HG02840 (cell line): ENCODE measurements at regions not wholly inside any gene's neighbourhood (a gene's known extent, or its start where the extent isn't known, plus 50 kb on each side); places are given as distances from the start of the nearest gene placed in this dataset.
"Not testable (repeated sequence)": the region's sequence is repeated elsewhere in the genome, so short reads cannot be mapped to it uniquely, and the experiment has no call there.

ENCODE experiments used
- ATAC-seq: cut with Tn5 transposase; IDR thresholded peaks from one replicate; pipeline ENCODE4 v1.9.1; 2021; ENCODE audit warnings: mild to moderate bottlenecking, moderate library complexity, moderate number of reproducible peaks; ENCODE audit not compliant: unreplicated experiment, low FRiP score

DNA sequence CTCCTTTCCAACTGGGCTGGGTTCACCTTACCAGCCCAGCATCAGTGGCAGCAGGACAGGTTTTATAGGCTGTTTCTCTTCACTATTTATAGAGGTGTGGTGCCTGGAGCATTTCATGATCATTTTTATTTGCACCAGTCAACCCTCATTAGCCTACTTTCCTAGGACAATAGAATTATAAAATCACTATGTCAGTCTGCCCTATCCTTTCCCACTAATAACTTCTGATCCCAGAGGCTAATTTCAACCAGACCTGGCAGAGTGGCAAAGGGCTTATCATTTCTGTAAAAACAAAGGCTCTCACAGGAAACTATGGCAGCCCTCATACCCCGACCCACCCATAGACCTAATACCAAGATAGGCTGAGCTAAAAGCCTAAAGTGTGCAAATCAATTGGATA, 243.5 kb upstream of the TMEFF2 start:
- ATAC-seq = no peak

- no peak for ATAC-seq
Observed at GRCh38 chr2:192437653-192438052, 242.9 kb upstream of the TMEFF2 start.

DNA sequence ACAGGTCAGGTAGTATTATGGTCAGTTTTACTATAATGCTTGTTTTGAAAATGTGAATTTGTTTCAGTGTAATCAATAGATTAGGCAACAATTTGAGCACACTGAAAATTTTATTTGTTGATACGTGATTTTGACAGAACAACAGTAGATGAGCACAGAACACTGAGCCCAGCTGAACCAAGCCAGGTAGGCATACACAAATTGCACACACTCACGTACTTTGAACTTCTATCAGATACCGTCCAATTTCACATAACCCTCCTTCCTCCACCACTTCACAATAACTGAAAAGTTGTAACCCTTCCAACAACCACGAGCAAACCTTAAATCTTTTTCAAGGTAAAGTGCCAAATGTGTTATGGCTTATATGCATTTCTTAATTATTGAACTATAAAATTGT, 229.5 kb upstream of the TMEFF2 start:
- ATAC-seq = no peak

- ATAC-seq = no peak
Observed at GRCh38 chr2:192419786-192420185, 225.1 kb upstream of the TMEFF2 start.

GRCh38 chr2:192416060-192416459, 221.3 kb upstream of the TMEFF2 start:
- no peak for ATAC-seq

GRCh38 chr2:192414794-192415193, 220.1 kb upstream of the TMEFF2 start:
- no peak for ATAC-seq

DNA sequence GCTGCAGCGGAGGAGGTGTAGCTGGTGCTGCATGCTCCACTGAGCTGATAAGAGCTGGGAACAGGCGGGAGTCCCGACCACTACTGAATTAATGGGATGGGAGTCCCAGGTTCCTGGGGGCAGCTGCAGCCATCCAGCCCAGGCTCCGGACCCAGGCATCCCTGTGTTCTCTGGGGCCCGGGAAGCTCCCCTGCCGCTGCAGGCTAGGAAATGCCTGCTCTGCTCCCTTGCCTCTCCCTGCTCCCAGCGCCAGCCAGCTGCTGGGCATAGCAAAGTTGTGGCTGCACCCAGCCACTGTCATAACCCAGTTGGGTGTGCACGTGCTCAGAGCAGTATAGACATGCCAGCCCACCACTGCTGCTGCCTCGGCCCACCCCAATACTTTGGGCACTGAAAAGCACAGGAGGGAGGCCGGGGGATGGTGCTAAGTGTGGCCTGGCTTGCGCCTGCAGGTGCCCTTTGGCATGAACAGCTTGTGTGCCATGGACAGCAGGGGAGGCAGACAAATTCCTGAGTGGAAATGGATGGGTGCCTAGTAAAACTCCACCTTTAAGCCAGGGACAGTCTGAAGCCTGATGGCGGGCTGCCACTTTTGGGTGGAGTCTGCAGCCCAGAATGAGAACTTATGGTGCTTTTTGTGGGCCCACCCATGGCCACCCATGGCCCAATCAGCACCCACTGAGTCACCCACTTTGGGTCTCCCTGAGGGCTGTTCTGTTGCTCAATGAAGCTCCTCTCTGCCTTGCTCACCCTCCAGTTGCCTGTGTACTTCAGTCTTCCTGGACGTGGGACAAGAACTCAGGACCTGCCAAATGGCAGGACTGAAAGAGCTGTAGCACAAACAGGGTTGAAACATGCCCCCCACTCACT, 219.3 kb upstream of the TMEFF2 start:
- ATAC-seq = no peak

GRCh38 chr2:192412866-192413265, 218.1 kb upstream of the TMEFF2 start:
- not testable (repeated sequence) for ATAC-seq

DNA sequence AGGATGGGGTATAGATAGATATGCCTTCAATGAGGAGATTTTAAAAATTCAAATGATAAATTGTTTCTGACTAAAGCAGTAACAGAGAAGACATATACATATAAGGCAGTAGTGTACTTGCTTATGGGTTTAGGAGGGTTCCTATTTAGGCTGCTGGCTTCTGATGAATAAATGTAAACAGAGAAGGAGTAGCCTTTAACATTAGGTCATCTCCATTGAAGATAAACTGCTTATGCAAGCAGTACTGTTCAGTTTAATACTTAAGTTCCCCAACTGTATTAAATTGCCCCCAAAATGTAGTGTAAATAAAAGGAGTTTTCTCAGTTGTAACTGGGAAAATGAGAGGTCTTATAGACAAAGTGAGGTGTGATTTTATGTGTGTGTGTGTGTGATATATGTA, 217.7 kb upstream of the TMEFF2 start:
- ATAC-seq = no peak

- no peak for ATAC-seq
Observed at GRCh38 chr2:192411755-192412154, 217.0 kb upstream of the TMEFF2 start.

DNA sequence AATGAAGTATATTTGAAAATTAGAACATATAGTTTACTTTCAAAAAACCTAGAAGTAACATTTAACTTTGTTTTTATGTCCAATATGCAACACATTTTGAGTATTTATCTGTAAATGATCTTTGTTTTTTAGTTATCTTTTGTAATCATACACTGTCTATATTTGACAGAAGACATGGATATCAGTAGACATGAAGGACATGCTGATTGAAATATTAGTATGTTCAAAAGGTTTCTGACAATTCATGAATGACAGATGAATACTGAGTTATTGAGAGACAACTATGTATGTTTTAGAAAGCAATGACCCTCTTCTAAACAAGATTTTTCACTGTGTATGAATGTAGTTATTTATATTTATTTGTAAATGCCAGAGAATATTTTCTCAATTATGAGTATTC, 215.6 kb upstream of the TMEFF2 start:
- ATAC-seq = no peak

DNA sequence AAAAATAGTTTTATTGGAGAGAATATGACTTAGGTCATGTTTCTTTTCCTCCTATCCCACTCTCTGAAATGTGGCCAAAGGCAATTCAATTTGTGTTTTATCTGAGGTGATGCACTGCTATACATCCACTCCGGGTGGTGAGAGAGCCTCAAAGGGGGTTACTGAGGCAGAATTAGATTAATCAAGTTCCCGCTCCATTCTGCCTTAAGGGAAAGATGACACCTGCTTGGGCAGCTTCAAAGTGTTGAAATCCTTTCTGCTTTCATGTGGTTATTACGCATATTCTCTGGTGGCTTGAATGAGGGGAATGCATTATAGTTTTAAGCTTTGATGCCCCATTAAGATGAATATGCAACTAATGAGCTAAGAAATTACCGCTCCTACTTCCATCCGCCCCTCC, 213.0 kb upstream of the TMEFF2 start:
- no peak for ATAC-seq

GRCh38 chr2:192398236-192398635, 203.5 kb upstream of the TMEFF2 start:
- ATAC-seq = no peak

DNA sequence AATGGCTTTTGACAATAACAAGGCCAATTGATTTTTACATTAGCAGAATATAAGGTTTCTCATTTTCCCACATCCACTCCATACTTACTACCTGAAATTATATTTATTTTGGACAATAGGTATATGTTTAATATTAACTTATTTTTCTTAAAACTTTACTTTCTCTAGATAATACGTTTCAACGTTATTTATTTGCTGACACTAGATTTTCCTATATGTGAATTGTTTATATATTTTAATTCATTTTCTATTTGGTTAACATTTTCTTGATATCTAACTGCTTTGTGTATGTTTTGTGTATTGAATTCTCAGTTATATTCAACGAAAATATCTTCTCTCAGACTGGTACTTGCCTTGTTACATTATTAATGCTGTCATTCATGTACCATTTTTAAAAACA, 199.9 kb upstream of the TMEFF2 start:
- ATAC-seq = no peak

GRCh38 chr2:192391041-192391440, 196.3 kb upstream of the TMEFF2 start:
- ATAC-seq = no peak

DNA sequence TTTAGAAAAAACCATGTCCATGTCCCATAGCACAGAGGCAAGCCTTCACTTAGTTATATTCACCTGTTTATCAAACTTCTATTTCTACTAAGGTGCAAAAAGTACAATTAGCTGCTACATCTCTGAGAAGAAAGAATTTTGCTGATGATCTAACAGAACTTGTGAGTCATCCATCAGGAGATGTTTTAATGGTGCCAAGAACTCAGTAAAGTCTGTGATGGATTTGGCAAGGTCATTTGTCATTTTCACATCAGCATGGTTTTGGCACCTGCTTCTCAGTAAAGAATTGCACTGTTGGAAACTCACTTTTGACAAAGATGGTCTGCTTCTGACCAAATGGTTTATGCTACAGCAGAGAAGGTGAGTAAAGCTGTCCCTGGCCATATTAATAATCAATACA, 195.7 kb upstream of the TMEFF2 start:
- ATAC-seq = no peak

DNA sequence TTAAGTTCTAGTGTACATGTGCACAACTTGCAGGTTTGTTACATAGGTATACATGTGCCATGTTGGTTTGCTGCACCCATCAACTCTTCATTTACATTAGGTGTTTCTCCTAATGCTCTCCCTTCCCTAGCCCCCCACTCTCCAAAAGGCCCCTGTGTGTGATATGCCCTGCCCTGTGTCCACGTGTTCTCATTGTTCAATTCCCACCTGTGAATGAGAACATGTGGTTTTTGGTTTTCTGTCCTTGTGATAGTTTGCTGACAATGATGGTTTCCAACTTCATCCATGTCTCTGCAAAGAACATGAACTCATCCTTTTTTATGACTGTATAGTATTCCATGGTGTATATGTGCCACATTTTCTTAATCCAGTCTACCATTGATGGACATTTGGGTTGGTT, 189.5 kb upstream of the TMEFF2 start:
- not testable (repeated sequence) for ATAC-seq

GRCh38 chr2:192381082-192381481, 186.3 kb upstream of the TMEFF2 start:
- no peak for ATAC-seq

DNA sequence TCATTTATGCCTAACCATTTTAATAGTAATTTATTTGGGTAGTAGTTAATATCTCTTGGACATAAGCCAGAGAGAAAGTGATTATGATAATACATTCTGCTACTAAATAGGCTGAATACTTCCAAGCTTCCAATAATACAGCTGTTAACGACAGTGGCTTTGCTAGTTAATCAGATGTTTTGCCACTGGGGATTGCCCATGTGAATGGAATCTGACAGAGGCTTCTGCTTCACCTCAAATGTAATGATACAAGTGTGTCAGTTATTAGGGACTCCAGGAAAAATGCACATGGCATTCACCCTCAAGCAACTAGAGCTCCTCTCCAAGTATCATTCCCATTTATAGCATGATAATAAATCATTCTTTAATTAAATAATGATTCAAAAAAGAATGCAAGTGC, 185.0 kb upstream of the TMEFF2 start:
- ATAC-seq = no peak

- no peak for ATAC-seq
Observed at GRCh38 chr2:192377173-192377572, 182.4 kb upstream of the TMEFF2 start.

DNA sequence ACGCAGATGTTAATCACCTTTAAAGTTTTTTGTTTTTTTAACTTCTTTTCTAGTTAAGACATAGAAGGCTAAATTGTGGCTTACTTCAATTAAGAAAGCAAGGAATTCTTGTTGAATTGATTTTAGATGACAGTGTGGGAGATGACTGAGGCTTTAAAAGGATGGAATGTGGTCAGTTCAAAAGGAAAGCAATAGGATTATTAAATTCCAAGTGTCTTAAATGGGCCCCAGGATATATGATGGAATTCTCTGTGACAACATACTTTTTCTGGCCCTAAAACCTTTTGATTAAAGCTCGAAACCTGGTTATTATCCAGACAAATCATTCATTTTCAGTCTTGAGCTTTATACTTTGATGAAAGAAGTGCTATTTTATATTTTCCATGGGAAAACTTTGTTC, 179.0 kb upstream of the TMEFF2 start:
- no peak for ATAC-seq

- no peak for ATAC-seq
Observed at GRCh38 chr2:192373221-192373620, 178.5 kb upstream of the TMEFF2 start.

DNA sequence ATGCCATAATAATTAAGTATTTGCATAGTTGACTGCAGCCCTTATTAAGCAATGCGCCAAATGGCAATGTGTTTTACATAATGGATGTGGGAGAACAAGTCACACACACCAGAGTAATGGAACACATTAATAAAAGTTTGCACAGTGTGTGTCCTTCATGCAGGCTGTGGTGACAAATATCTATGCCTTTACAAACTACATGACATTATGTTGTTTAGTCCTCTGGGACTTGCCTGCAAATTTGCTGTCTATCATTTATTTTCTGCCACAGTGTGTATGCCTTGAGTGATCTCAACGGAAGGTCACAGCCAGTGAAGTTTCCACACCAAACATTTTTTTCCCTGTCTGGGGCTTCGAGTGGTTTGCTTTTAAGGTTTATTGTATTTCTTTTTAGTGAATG, 175.2 kb upstream of the TMEFF2 start:
- ATAC-seq = no peak
